ENCODE measurements at regions not wholly inside any gene's neighbourhood (a gene's known extent, or its start where the extent isn't known, plus 50 kb on each side); places are given as distances from the start of the nearest gene placed in this dataset.

GRCh38 chrX:19272452-19272851 is 71.3 kb upstream of the PDHA1 start:
- TF ChIP-seq CTCF (IDR thresholded peaks at IDR 0.05; ENCODE audit: unreplicated experiment), result no peak
- Mint-ChIP-seq H3K27ac (no peak overlapping the region), H3K9me3 (peaks cover 23% of the 10 kb centered on the region), H3K4me3 (no peak overlapping the region), H3K4me1 (no peaks in the 10 kb centered on the region), H3K36me3 (no peaks in the 10 kb centered on the region), H3K27me3 (ENCODE audit: low read depth) (no peaks in the 10 kb centered on the region)
- no peak for DNase-seq (ENCODE audit: low spot score in 2 of 2, unreplicated experiment in 2 of 2)

GRCh38 chrX:19280636-19281035 is 63.1 kb upstream of the PDHA1 start:
- H3K4me1 Mint-ChIP-seq, result no peaks in the 10 kb centered on the region
- no peak overlapping the region for H3K4me3 Mint-ChIP-seq
- H3K36me3 Mint-ChIP-seq, result no peaks in the 10 kb centered on the region
- DNase-seq (ENCODE audit: low spot score in 2 of 2, unreplicated experiment in 2 of 2), result no peak
- H3K27ac Mint-ChIP-seq, result no peak overlapping the region
- H3K9me3 Mint-ChIP-seq, result peaks cover 24% of the 10 kb centered on the region
- no peak for TF ChIP-seq CTCF (IDR thresholded peaks at IDR 0.05; ENCODE audit: unreplicated experiment)
- H3K27me3 Mint-ChIP-seq (ENCODE audit: low read depth), result peaks cover 4% of the 10 kb centered on the region

- no peak for TF ChIP-seq CTCF (IDR thresholded peaks at IDR 0.05; ENCODE audit: unreplicated experiment)
- no peaks in the 10 kb centered on the region for H3K4me1 Mint-ChIP-seq
- H3K36me3 Mint-ChIP-seq, result no peaks in the 10 kb centered on the region
These were observed 62.5 kb upstream of the PDHA1 start for GRCh38 chrX:19281256-19281655.

GRCh38 chrX:19283597-19284339 is 60.0 kb upstream of the PDHA1 start:
- no peak for DNase-seq (ENCODE audit: low spot score in 2 of 2, unreplicated experiment in 2 of 2)
- no peaks in the 10 kb centered on the region for H3K36me3 Mint-ChIP-seq
- no peak overlapping the region for H3K27ac Mint-ChIP-seq
- H3K27me3 Mint-ChIP-seq (ENCODE audit: low read depth), result peaks cover 9% of the 10 kb centered on the region
- no peak for TF ChIP-seq CTCF (IDR thresholded peaks at IDR 0.05; ENCODE audit: unreplicated experiment)
- no peaks in the 10 kb centered on the region for H3K4me1 Mint-ChIP-seq
- peaks cover 23% of the 10 kb centered on the region for H3K9me3 Mint-ChIP-seq
- no peak overlapping the region for H3K4me3 Mint-ChIP-seq

More at GRCh38 chrX:19281256-19281655, 62.5 kb upstream of the PDHA1 start:
- no peak overlapping the region for H3K27ac Mint-ChIP-seq
- no peak for DNase-seq (ENCODE audit: low spot score in 2 of 2, unreplicated experiment in 2 of 2)
- H3K9me3 Mint-ChIP-seq, result peaks cover 22% of the 10 kb centered on the region
- H3K4me3 Mint-ChIP-seq, result no peak overlapping the region
- H3K27me3 Mint-ChIP-seq (ENCODE audit: low read depth), result peaks cover 4% of the 10 kb centered on the region

GRCh38 chrX:19285857-19286256 is 57.9 kb upstream of the PDHA1 start:
- Mint-ChIP-seq H3K4me1 (no peaks in the 10 kb centered on the region), H3K9me3 (peaks cover 30% of the 10 kb centered on the region), H3K4me3 (no peak overlapping the region), H3K27ac (no peak overlapping the region), H3K27me3 (ENCODE audit: low read depth) (peaks cover 18% of the 10 kb centered on the region), H3K36me3 (no peaks in the 10 kb centered on the region)
- no peak for TF ChIP-seq CTCF (IDR thresholded peaks at IDR 0.05; ENCODE audit: unreplicated experiment)
- DNase-seq (ENCODE audit: low spot score in 2 of 2, unreplicated experiment in 2 of 2), result no peak

All from mesothelial cell of epicardium (in vitro differentiated cells).